Ascending aorta (tissue), 2 donors: ENCODE measurements at regions not wholly inside any gene's neighbourhood (a gene's known extent, or its start where the extent isn't known, plus 50 kb on each side); places are given as distances from the start of the nearest gene placed in this dataset.

Experiments
- DNase-seq, 2 donors: peaks; one replicate each; pipeline ENCODE4 v3.0.0-alpha.2; 2019; ENCODE audit warnings: low spot score in 2 of 2
- H3K27ac ChIP-seq, 2 donors: fragments of 200-600 bp; sonication (generic); one replicate each; pipeline ENCODE4 v1.5.1; 2016 to 2017; ENCODE audit warnings: mild to moderate bottlenecking in 1 of 2
- H3K27me3 ChIP-seq: fragments of 200-600 bp; sonication (generic); one replicate; pipeline ENCODE4 v1.5.1; 2017
- H3K36me3 ChIP-seq, 2 donors: fragments of 200-600 bp; sonication (generic); one replicate each; pipeline ENCODE4 v1.5.1; 2016
- H3K4me1 ChIP-seq, 2 donors: fragments of 200-600 bp; sonication (generic); one replicate each; pipeline ENCODE4 v1.5.1; 2016 to 2017; ENCODE audit warnings: mild to moderate bottlenecking in 1 of 2
- H3K4me3 ChIP-seq, 2 donors: fragments of 200-600 bp; sonication (generic); one replicate each; pipeline ENCODE4 v1.5.1; 2016 to 2017; ENCODE audit warnings: mild to moderate bottlenecking in 1 of 2
- H3K9me3 ChIP-seq, 2 donors: fragments of 200-600 bp; sonication (generic); one replicate each; pipeline ENCODE4 v1.5.1; 2016
- CTCF ChIP-seq, 3 experiments: fragments of 200-600 bp in 2 of 3; fragments of 450-650 bp in 1 of 3; sonication (generic) in 2 of 3; IDR thresholded peaks; one replicate each; pipeline ENCODE4 v1.5.1; 2016 to 2019; ENCODE audit warnings: antibody characterized with exemption in 3 of 3, mild to moderate bottlenecking in 1 of 3, moderate library complexity in 1 of 3
- intact Hi-C: fragments of 100-400 bp; cut with DNase I; formaldehyde crosslinking; loops from one replicate; pipeline ENCODE4 v1.15.1; 2023

- Histone ChIP-seq H3K27ac (no peak overlapping the region), H3K27me3 (peaks cover 11% of the 10 kb centered on the region), H3K4me1 (peaks cover 3 to 14% of the 10 kb centered on the region in 2 donors)
These were observed 126.4 kb upstream of the C11orf58 start for GRCh38 chr11:16611926-16612565.

GRCh38 chr11:16611401-16611921 lies 127.0 kb upstream of the C11orf58 start:
- H3K4me1 ChIP-seq: peaks cover 7 to 17% of the 10 kb centered on the region in 2 donors
- H3K9me3 ChIP-seq: no peaks in the 10 kb centered on the region
- no peak for DNase-seq
- H3K36me3 ChIP-seq: no peaks in the 10 kb centered on the region
- H3K27ac ChIP-seq: no peak overlapping the region
- intact Hi-C loops: loop anchor here (5.0 kb wide), 1 partner anchor 794 kb away; no protein-coding TSS in a partner anchor
- peaks cover 15% of the 10 kb centered on the region for H3K27me3 ChIP-seq
- no peak overlapping the region for H3K4me3 ChIP-seq
- no peak for TF ChIP-seq CTCF (IDR thresholded peaks at IDR 0.05)

More at GRCh38 chr11:16611926-16612565, 126.4 kb upstream of the C11orf58 start:
- TF ChIP-seq CTCF (IDR thresholded peaks at IDR 0.05): no peak
- H3K9me3 ChIP-seq: no peaks in the 10 kb centered on the region
- intact Hi-C loops: loop anchor here (5.0 kb wide), 1 partner anchor 795 kb away; no protein-coding TSS in a partner anchor
- H3K36me3 ChIP-seq: no peaks in the 10 kb centered on the region
- no peak overlapping the region for H3K4me3 ChIP-seq
- DNase-seq: no peak

- no peak for TF ChIP-seq CTCF (IDR thresholded peaks at IDR 0.05)
- no peaks in the 10 kb centered on the region for H3K36me3 ChIP-seq
- H3K4me3 ChIP-seq: no peak overlapping the region
- peaks cover 7 to 18% of the 10 kb centered on the region in 2 donors for H3K4me1 ChIP-seq
- H3K27me3 ChIP-seq: peaks cover 15% of the 10 kb centered on the region
- intact Hi-C loops: loop anchor here (5.0 kb wide), 1 partner anchor 794 kb away; no protein-coding TSS in a partner anchor
- no peaks in the 10 kb centered on the region for H3K9me3 ChIP-seq
- no peak for DNase-seq
- no peak overlapping the region for H3K27ac ChIP-seq
These were observed 127.6 kb upstream of the C11orf58 start for GRCh38 chr11:16610738-16611388.

- Histone ChIP-seq H3K27ac (no peak overlapping the region), H3K4me3 (no peak overlapping the region), H3K9me3 (no peaks in the 10 kb centered on the region), H3K4me1 (peaks cover 7 to 20% of the 10 kb centered on the region in 2 donors), H3K36me3 (no peaks in the 10 kb centered on the region), H3K27me3 (peaks cover 15% of the 10 kb centered on the region)
- intact Hi-C loops: loop anchor here (5.0 kb wide), 1 partner anchor 793 kb away; no protein-coding TSS in a partner anchor
- no peak for DNase-seq
- no peak for TF ChIP-seq CTCF (IDR thresholded peaks at IDR 0.05)
These were observed 128.2 kb upstream of the C11orf58 start for GRCh38 chr11:16610213-16610737.

- Histone ChIP-seq H3K4me1 (peaks cover 7 to 20% of the 10 kb centered on the region in 2 donors), H3K27me3 (peaks cover 15% of the 10 kb centered on the region), H3K36me3 (no peaks in the 10 kb centered on the region), H3K9me3 (no peaks in the 10 kb centered on the region), H3K27ac (no peak overlapping the region), H3K4me3 (no peak overlapping the region)
- no peak for DNase-seq
- intact Hi-C loops: loop anchor here (5.0 kb wide), 3 partner anchors 128 to 792 kb away; partner anchors contain the start of genes C11orf58 and PIK3C2A
- TF ChIP-seq CTCF (IDR thresholded peaks at IDR 0.05): no peak
These were observed 128.7 kb upstream of the C11orf58 start for GRCh38 chr11:16609769-16610168.
